ENCODE measurements at regions not wholly inside any gene's neighbourhood (a gene's known extent, or its start where the extent isn't known, plus 50 kb on each side); places are given as distances from the start of the nearest gene placed in this dataset.

- TF ChIP-seq, protein P1, sequence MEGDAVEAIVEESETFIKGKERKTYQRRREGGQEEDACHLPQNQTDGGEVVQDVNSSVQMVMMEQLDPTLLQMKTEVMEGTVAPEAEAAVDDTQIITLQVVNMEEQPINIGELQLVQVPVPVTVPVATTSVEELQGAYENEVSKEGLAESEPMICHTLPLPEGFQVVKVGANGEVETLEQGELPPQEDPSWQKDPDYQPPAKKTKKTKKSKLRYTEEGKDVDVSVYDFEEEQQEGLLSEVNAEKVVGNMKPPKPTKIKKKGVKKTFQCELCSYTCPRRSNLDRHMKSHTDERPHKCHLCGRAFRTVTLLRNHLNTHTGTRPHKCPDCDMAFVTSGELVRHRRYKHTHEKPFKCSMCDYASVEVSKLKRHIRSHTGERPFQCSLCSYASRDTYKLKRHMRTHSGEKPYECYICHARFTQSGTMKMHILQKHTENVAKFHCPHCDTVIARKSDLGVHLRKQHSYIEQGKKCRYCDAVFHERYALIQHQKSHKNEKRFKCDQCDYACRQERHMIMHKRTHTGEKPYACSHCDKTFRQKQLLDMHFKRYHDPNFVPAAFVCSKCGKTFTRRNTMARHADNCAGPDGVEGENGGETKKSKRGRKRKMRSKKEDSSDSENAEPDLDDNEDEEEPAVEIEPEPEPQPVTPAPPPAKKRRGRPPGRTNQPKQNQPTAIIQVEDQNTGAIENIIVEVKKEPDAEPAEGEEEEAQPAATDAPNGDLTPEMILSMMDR (IDR thresholded peaks at IDR 0.05 in 4 of 5, conservative IDR thresholded peaks at IDR 0.05 in 1 of 5) = no peak
- TF ChIP-seq POLR2A (IDR thresholded peaks at IDR 0.05) = no peak
These were observed 155.5 kb downstream of the MRPL14 start for GRCh38 chr6:43971776-43972126.
